Epithelial cell of prostate (primary cell): ENCODE measurements at regions not wholly inside any gene's neighbourhood (a gene's known extent, or its start where the extent isn't known, plus 50 kb on each side); places are given as distances from the start of the nearest gene placed in this dataset.
"Not testable (repeated sequence)": the region's sequence is repeated elsewhere in the genome, so short reads cannot be mapped to it uniquely, and the experiment has no call there.

Experiments
- DNase-seq: peaks from one replicate; pipeline ENCODE4 v3.0.0-alpha.2; 2011; ENCODE audit warnings: low read depth, low spot score
- H3K27ac ChIP-seq: fragments of 450-650 bp; 2 replicates; pipeline ENCODE4 v1.5.1; 2017; ENCODE audit warnings: mild to moderate bottlenecking

DNA sequence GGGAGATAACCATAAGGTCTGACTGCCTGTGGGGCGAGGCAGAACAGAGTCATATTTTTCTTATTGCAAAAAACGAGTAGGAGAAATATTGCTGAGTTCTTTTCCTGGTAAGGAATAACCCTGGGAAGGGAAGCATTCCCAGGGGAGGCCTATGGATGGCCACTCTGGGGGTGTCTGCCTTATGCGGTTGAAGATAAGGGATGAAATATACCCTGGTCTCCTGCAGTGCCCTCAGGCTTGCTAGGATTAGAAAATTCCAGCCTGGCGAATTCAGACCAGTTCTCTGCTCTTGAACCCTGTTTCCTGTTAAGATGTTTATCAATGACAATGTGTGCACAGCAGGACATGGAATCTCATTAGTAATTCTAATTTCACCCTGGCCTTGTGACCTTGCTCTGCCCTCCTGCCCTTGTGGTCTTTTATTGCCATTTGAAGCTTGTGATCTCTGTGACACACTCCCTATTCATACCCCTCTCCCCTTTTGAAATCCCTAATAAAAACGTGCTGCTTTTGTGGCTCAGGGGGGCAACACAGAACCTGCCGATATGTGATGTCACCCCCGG lies 491.1 kb upstream of the EYS start:
- H3K27ac ChIP-seq, result no peak overlapping the region
- no peak for DNase-seq

DNA sequence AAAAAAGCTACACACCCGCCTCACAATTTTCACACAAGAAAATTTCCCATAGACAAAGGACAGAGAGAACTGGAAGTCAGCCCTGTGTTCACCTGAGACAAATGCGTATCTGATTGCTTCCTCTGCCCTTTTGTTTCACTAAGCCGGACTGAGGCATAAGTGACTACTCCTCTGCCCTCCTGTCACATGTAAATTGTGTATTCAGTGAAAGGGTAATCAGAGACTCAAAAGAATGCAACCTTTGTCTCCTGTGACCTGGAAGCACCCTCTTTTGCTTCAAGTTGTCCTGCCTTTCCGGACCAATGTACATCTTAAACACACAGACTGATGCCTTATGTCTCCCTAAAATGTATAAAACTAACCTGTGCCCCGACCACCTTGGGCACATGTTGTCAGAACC lies 483.8 kb upstream of the EYS start:
- H3K27ac ChIP-seq, result no peak overlapping the region
- no peak for DNase-seq

DNA sequence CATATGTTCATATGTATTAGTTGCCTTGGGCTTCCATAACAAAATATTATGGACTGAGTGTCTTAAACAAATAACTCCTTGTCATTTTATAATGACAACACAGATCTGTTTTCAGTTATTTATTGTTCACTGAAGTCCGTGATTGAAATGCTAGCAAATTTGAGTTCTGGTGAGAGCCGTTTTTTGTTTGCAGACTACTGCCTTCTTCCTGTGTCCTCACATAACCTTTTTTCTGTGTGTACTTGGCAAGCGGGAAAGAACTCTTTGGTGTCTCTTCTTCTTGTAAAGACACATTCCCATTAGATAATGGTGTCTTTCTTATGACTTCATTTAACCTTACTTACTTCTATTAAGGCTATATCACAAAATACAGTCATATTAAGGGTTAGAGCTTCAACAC lies 482.9 kb upstream of the EYS start:
- no peak for DNase-seq
- H3K27ac ChIP-seq, result no peak overlapping the region

DNA sequence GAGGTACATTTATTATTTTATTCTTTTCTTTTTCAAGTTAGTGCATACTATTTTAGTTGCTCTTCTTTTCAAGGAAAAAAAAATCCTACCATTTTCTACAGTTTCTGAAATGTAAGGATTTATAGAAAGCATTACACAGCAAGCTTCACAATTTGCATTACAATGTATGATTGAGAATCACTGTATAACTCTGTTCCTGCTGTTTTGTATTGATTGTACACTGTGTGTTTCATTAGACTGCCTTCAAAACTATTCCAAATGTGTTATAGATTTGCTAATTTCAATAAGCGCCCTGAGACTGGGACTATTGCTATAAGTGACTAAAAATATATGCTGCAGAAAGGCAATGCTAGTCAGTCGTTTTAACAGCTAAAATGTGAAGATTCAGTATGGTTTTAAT lies 479.7 kb upstream of the EYS start:
- no peak overlapping the region for H3K27ac ChIP-seq
- no peak for DNase-seq

DNA sequence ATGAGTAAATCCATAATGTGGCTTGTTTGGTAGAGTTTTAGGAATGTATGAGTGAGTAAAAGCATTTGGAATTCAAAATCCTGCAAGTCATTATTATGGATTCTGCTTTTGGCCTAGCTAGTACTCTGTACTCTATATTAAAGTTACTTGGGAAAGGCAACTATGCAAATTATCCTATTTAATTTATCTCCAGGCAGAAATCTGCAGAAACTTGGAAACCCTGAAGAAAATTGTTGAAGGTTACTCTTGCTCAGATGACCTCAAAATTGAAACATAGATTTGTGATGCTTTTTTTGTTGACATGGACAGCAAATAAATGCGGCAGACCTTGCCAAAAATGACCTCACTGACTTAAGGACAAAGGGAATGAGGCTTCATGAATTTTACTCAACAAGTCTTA lies 477.1 kb upstream of the EYS start:
- H3K27ac ChIP-seq, result no peak overlapping the region
- no peak for DNase-seq

DNA sequence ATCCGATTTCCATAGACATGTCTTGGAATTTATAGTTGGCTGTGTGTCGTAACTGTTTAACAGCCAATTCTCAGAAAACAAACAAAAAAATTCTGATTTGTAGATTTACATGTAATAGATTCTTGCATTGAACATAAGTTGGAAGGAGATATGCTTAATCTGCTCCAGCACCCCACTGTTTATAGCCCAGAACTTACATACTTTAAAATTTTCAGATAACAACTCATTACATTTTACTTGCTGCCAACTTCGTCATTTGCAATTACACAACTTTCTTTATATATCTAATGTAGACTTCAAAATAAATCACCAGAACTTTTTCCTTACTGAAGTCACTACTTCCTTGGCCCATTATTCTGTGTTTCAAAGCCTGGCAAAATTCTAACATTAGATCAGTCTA lies 472.3 kb upstream of the EYS start:
- no peak overlapping the region for H3K27ac ChIP-seq
- no peak for DNase-seq

DNA sequence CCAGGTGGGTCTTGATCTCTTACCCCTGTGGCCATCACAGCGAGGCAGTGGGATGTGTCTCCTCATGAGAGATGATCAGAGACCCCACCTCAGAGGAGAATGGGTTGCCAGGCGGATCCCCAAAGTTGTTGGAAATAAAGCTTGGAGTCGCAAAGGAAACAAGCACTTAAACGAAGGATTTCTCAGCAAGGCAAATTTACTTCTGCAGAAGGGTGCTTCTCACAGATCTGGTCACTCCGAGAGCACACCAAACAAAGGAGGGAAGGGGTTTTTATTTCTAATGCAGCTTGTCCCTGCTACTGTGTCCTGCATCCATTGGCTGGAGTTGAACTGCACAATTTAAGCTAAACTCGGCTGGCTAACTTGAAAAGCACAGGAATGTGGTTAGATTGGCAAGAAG lies 466.6 kb upstream of the EYS start:
- DNase-seq, result no peak
- no peak overlapping the region for H3K27ac ChIP-seq

DNA sequence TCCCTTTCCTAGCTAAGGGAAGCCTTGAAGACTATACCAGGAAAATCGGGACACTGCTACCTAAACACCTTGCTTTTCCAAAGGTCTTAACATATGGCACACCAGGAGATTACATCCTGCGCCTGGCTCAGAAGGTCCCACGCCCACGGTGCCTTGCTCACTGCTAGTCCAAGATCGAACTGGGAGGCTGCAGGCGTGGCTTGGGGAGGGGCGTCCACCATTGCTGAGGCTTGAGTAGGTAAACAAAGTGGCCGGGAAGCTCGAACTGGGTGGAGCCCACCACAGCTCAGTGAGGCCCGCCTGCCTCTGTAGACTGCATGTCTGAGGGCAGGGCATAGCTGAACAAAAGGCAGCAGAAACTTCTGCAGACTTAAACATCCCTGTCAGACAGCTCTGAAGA lies 459.7 kb upstream of the EYS start:
- not testable (repeated sequence) for H3K27ac ChIP-seq, DNase-seq

DNA sequence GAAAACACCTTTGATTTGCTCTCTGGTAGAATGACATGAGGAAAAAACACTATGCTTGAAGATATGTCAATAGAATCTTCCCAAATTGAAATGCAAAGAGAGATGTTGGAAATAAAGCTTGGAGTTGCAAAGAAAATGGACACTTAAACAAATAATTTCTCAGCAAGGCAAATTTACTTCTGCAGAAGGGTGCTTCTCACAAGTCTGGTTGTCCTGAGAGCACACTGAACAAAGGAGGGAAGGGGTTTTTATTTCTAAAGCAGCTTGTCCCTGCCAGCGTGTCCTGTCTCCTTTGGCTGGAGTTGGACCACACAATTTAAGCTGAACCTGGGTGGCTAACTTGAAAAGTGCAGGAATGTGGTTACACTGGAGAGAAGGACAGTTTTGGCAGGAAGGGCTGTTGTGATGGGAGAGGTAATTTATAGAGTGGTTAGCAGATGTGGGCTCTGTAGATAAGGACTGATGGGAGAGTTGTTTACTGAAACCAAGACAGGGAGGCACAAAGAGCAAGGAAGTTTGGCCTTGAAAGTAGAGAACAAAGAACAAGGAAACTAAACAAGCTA lies 454.6 kb upstream of the EYS start:
- DNase-seq, result no peak

DNA sequence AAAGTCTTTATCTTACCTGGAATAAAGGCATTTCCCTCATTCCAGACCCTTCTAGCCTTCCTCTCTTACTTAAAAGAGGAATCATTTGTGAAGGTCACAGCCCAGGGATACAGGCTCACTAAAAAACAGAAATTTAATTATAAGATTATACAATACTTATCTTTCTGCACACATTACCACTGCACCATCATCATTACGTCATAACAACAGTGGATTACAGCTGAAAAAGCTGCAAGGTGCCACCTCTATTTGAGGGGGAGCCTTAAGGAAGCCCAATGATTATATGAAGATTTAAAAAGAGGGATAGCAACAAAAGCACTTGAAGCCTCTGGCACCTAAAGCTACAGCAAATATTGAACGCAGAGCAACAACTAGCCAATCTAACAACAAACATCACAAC lies 452.9 kb upstream of the EYS start:
- H3K27ac ChIP-seq, result no peak overlapping the region
- DNase-seq, result no peak

More for the DNA sequence above, 454.6 kb upstream of the EYS start:
- H3K27ac ChIP-seq, result no peak overlapping the region

DNA sequence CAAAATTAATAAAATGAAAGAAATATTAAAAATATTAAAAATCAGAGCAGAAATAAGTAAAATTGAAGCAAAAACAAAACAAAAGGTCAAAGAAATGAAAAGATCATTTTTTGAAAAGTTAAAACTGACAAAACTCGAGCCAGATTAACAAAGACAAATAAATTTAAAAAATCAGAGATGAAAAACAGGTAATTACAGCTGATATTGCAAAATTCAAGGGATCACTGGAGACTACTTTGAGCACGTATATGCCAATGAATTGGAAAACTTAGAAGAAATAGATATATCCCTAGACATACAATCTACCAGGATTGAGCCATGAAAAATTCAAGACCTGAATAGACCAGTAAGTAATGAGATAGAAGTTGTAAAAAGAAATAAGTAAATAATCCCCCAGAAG lies 446.2 kb upstream of the EYS start:
- H3K27ac ChIP-seq, result no peak overlapping the region
- DNase-seq, result no peak

DNA sequence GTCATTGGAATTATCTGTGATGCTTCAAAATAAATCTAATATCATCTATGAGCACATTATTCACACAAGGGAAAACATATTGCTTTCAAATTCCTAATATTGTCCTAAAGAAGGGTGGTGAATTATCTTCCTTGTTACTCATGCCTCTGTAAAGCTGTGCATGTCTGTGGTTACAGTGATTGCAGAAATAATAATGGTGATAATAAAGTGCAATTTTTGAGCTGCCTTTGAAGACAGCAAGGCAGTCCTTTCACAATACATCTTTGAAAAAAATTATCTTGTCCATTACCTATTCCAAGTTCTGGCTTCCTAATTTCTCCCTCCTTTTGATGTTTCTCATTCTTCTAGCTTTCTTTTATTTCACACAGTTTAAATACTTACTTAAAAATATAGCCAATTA lies 442.1 kb upstream of the EYS start:
- no peak overlapping the region for H3K27ac ChIP-seq
- DNase-seq, result no peak

DNA sequence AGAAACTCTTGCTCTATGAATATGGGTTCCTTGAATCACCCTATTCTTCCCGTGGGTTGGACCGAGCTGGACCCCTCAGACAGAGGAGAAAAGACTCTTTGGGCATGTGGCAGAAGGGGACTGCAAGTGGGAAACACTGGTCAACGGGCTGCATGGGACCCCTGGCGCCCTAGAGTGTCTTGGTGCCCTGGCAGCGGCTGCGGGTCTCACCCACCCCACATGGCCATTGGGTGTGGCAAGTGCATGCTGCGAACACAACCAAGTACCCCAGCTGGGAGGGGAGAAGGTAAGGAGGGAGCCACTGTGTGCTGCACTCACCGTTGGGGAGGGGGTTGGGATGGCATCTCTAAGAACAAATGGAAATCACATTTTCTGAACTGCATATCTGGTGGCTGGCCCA lies 438.8 kb upstream of the EYS start:
- H3K27ac ChIP-seq, result no peak overlapping the region
- no peak for DNase-seq

DNA sequence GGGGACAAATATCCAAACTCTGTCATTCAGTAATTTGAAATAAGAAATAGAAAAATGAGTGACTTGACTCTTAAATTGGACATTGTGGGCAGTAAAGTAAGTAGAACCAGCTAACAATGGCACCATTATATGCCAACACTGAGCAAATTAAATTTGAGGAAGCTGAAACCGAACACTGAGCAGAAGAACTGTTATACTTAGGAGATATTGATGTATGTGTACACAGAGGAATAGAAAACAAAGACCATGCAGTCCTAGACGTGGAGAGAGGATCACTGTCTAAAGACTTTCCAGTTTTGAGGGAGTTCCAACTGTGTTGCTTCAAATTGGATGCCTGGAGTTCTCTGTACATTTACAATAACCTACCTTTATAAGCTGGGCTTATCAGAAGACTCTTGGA lies 427.0 kb upstream of the EYS start:
- H3K27ac ChIP-seq, result no peak overlapping the region
- no peak for DNase-seq

DNA sequence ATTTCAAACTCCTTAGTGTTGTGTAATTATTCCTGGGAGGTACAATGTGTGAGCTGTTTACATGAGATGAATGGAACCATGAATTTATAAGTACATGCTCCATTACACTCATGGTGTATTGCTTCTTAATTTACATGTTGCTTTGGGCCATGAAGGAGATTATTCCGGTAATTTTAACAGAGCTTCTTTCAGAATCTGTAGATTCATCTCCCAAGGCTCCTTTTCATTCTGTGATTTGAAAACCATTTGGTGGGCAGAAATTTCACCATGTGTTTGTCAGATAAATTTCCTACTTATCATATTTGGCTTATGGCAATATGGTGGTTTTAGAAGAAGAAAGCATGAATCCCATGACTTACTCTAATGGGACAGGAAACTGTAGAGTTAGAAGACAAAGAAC lies 421.6 kb upstream of the EYS start:
- DNase-seq, result no peak
- H3K27ac ChIP-seq, result no peak overlapping the region

DNA sequence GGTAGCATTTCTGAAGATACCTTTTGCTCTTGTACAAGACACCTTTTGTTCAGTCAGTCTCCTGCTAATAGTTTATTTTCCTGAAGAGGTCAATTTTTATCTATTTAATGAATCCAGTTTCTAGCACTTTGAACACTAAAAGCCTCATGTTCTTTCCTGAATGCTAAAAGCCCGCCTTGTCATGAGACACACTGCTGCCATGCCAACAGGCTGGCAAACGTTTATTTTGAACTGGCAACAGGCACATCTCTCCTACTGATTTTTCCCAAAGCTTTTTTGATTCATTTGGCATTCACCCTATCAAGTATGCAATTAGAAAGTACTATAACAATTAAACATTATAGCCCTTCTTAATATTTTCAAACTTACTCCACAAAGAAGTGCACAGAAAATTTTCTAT lies 421.2 kb upstream of the EYS start:
- H3K27ac ChIP-seq, result no peak overlapping the region
- DNase-seq, result no peak

DNA sequence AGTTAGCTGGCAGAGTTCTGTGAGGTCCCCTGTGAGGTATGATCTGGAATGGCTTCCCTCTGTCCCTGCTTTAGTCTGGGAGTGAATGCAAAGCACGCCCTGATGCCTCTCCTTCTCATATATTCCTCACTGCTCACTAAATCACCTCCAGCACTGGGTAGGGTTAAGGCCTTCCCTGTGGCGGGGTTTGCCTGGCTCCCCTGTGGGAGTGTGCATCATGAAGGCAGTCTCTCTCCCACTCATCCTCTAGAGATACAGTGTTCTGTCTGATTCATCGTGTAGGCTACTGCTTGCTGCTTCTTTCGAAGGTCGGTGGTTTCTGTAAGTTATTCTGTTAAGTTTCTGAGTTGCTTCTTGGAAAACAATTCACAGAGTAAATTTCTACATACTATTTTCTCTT lies 420.0 kb upstream of the EYS start:
- H3K27ac ChIP-seq, result no peak overlapping the region
- DNase-seq, result no peak

DNA sequence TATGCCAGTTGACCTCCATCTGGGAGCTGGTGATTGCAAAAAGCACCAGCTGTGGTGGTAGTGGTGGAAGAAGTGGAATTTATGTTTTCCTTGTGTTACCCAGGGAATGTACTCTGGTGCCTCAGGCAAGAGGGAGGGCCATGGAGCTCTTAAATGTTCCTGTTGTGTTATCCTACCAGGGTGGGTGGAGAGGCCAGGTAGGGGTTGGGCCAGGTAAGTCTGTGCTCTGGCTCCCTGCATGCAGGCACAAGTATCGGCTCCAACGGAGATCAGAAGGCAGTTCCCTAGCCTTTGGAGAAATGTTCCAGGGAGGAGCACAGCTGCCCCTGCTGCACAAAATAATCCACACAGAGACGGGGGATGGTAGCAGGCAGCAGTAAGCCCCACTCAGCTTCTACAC lies 419.3 kb upstream of the EYS start:
- no peak overlapping the region for H3K27ac ChIP-seq
- DNase-seq, result no peak

DNA sequence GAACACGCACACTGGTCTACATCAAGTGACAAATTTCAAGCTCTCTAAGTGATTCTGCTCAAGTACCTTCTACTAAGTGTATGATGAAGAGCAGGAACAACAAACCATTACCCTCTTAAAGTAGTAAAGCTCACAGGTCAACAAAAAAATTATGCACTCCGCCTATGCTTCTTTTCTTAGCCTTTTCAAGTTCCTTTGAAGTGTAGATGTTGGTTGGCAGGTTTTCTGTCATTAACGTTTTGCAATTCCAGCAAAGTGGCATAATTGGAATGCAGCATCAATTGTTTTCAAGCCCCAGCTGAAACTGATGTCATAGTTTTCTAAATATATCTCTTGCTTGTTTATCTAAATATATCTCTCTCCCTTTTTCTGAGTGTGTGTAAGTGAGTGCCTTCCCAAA lies 396.9 kb upstream of the EYS start:
- no peak for DNase-seq
- no peak overlapping the region for H3K27ac ChIP-seq

DNA sequence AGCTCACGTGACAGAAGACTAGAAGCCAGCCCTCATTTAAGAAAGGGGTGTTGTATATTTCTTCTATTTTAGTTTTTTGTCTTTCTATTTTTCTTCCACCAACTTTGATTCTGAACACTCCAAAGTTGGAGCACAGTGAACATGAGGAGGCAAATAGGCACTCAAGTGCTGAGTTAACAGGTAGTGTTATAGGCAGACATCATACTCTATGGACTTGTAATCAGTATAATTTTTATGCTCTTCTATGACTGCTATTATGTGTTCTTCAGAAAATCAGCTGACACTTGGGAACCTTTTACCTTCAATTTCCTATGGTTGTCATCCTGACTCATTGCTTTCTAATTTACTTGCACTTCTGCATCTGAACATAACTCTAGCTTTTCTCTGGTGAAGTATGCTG lies 396.3 kb upstream of the EYS start:
- no peak overlapping the region for H3K27ac ChIP-seq
- DNase-seq, result no peak

DNA sequence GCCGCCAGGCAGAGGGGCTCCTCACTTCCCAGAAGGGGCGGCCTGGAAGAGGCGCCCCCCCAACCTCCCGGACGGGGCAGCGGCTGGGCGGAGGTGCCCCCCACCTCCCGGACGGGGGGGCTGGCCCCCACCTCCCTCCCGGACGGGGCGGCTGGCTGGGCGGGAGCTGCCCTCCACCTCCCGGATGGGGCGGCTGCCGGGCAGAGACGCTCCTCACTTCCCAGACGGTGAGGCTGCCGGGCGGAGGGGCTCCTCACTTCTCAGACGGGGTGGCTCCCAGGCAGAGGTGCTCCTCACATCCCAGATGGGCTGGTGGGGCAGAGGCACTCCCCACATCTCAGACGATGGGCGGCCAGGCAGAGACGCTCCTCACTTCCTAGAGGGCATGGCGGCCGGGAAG lies 389.7 kb upstream of the EYS start:
- no peak for DNase-seq
- no peak overlapping the region for H3K27ac ChIP-seq

DNA sequence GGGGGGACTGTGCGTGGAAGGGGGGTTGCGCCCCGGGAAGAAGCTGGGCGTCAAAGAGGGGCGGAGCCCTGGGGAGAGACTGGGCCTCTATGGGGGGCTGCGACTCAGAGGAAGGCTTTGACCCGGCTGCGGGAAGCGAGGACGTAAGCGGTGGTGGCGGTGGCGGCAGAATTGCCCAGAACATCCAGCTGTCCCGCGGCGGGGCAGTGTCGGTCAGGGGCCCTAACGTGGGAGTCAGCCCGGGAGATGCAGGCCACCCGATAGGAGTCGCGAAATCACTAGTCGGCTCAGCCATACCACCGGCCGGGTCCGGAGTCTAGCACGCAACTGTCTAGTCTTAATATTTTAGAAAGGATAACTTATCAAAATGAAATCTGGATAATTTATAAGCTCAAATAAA lies 387.6 kb upstream of the EYS start:
- H3K27ac ChIP-seq, result no peak overlapping the region
- DNase-seq, result no peak

DNA sequence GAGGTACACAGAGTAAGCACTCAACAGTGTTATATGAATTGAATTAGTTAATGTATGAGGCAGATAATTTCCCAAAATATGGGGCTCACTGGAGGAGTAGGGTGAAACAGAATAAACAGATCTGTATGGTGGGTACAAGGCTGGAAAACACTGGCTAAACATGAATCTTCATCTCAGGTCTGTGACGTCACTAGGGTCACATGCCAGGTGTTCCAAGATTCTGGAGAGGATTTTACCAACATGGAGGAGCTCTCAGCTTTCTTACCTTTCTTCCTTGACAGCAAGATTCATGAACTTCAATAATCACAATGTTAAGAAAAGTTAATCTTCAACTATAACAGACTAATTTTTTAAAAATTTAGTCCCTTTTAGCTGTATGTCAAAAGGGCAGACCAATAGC lies 385.3 kb upstream of the EYS start:
- not testable (repeated sequence) for DNase-seq, H3K27ac ChIP-seq
